A549 (cell line): ENCODE measurements at regions not wholly inside any gene's neighbourhood (a gene's known extent, or its start where the extent isn't known, plus 50 kb on each side); places are given as distances from the start of the nearest gene placed in this dataset.

Experiments used
- ATAC-seq, 2 experiments: fragments of 200-7000 bp in 1 of 2; fragments of >200 bp in 1 of 2; cut with Nextera tagmentation in 1 of 2; cut with Tn5 transposase in 1 of 2; 3 replicates each; pipeline versions ENCODE4 v1.8.0 to v1.9.1; 2018 to 2020; ENCODE audit warnings: mild to moderate bottlenecking in 1 of 2, moderate library complexity in 1 of 2
- CTCF ChIA-PET: fragments of 300-600 bp; sonication (Branson Sonifier 250); formaldehyde crosslinking; extraction: SDS; loops from one replicate; lab custom pipeline; 2021; ENCODE audit warnings: antibody characterized with exemption, inconsistent platforms; lab: Yijun Ruan, JAX
- POLR2A ChIA-PET: fragments of 350-600 bp; formaldehyde crosslinking; extraction: SDS; loops from one replicate; lab custom pipeline; 2021; ENCODE audit warnings: antibody characterized with exemption, inconsistent platforms; lab: Yijun Ruan, JAX
- DNase-seq, 2 experiments: peaks; one replicate each; pipeline versions ENCODE4 v3.0.0 to v3.0.0-alpha.2; 2011 to 2016; ENCODE audit warnings: low read depth in 1 of 2, low spot score in 1 of 2
- FAIRE-seq: peaks from 2 replicates; lab custom pipeline; 2011; peaks lifted over from hg19 to GRCh38; lab: Jason Lieb, UNC
- H3K27ac ChIP-seq, 2 experiments: fragments of >200 bp; sonication (Bioruptor Twin); formaldehyde crosslinking; 3 replicates each; pipeline ENCODE4 v1.5.1; 2016 to 2017
- H3K4me1 ChIP-seq: fragments of >200 bp; sonication (Bioruptor Twin); formaldehyde crosslinking; 3 replicates; pipeline ENCODE4 v1.6.1; 2016
- H3K4me2 ChIP-seq: fragments of >200 bp; sonication (Bioruptor Twin); formaldehyde crosslinking; 3 replicates; pipeline ENCODE4 v1.6.1; 2016
- H3K4me3 ChIP-seq: fragments of >200 bp; sonication (Bioruptor Twin); formaldehyde crosslinking; 3 replicates; pipeline ENCODE4 v1.5.1; 2016
- H3K9me3 ChIP-seq: fragments of >200 bp; sonication (Bioruptor Twin); formaldehyde crosslinking; 3 replicates; pipeline ENCODE4 v1.6.1; 2016
- BHLHE40 ChIP-seq: IDR thresholded peaks from 2 replicates; pipeline ENCODE4 v1.6.1; 2012; ENCODE audit warnings: low read depth, low read length, inconsistent platforms
- CHD4 ChIP-seq: fragments of 200-600 bp; sonication (generic); IDR thresholded peaks from 2 replicates; pipeline ENCODE4 v1.6.1; 2016; ENCODE audit warnings: antibody characterized with exemption, mild to moderate bottlenecking, borderline replicate concordance
- EHMT2 ChIP-seq: fragments of 200-600 bp; sonication (generic); IDR thresholded peaks from 2 replicates; pipeline ENCODE4 v1.6.1; 2016; ENCODE audit warnings: antibody characterized with exemption, low read depth, mild to moderate bottlenecking, moderate library complexity
- EP300 ChIP-seq, 2 experiments: fragments of >200 bp; sonication (Bioruptor Twin); formaldehyde crosslinking; IDR thresholded peaks; 2 replicates in 1 of 2; 3 replicates in 1 of 2; pipeline ENCODE4 v1.6.1; 2016 to 2017
- FOSB ChIP-seq: fragments of 250-450 bp; sonication (Bioruptor Pico); IDR thresholded peaks from 2 replicates; pipeline ENCODE4 v1.5.0; 2020; ENCODE audit warnings: mild to moderate bottlenecking, moderate library complexity
- FOSL2 ChIP-seq, 2 experiments: fragments of 450-650 bp in 1 of 2; fragments of >200 bp in 1 of 2; sonication (Bioruptor Twin) in 1 of 2; formaldehyde crosslinking; IDR thresholded peaks; 2 replicates each; pipeline versions ENCODE4 v1.5.0 to v1.6.1; 2016 to 2020; ENCODE audit warnings: mild to moderate bottlenecking in 1 of 2, moderate library complexity in 1 of 2
- GATA3 ChIP-seq: IDR thresholded peaks from 2 replicates; pipeline ENCODE4 v1.6.1; 2012; ENCODE audit warnings: borderline replicate concordance
- HEYL ChIP-seq: fragments of 250-450 bp; sonication (Bioruptor Pico); IDR thresholded peaks from 2 replicates; pipeline ENCODE4 v1.8.0; 2021; ENCODE audit warnings: mild to moderate bottlenecking, moderate library complexity
- HOXA7 ChIP-seq: fragments of 250-450 bp; sonication (Bioruptor Pico); IDR thresholded peaks from 2 replicates; pipeline ENCODE4 v1.5.0; 2020; ENCODE audit warnings: mild to moderate bottlenecking, moderate library complexity
- HOXB5 ChIP-seq: fragments of 250-450 bp; sonication (Bioruptor Pico); IDR thresholded peaks from 2 replicates; pipeline ENCODE4 v1.5.0; 2020; ENCODE audit warnings: mild to moderate bottlenecking, moderate library complexity
- JUNB ChIP-seq: fragments of >200 bp; sonication (Bioruptor Twin); formaldehyde crosslinking; IDR thresholded peaks from 2 replicates; pipeline ENCODE4 v1.6.1; 2016
- KDM1A ChIP-seq: fragments of 200-600 bp; sonication (generic); IDR thresholded peaks from 2 replicates; pipeline ENCODE4 v1.6.1; 2016; ENCODE audit warnings: low read depth, mild to moderate bottlenecking
- KDM5A ChIP-seq: fragments of 200-600 bp; sonication (generic); IDR thresholded peaks from 2 replicates; pipeline ENCODE4 v1.6.1; 2016; ENCODE audit warnings: antibody characterized with exemption, mild to moderate bottlenecking
- MAFK ChIP-seq: fragments of 450-650 bp; IDR thresholded peaks from 2 replicates; pipeline ENCODE4 v1.6.1; 2014; ENCODE audit not compliant: partially characterized antibody
- MYC ChIP-seq: IDR thresholded peaks from 2 replicates; pipeline ENCODE4 v1.6.1; 2012; ENCODE audit warnings: mild to moderate bottlenecking, inconsistent platforms, low read length, improper control_type of control experiment, borderline replicate concordance
- PHF8 ChIP-seq: fragments of 200-600 bp; sonication (generic); IDR thresholded peaks from 2 replicates; pipeline ENCODE4 v1.6.1; 2016; ENCODE audit warnings: low read depth, mild to moderate bottlenecking, antibody characterized with exemption, moderate library complexity, borderline replicate concordance
- POLR2A ChIP-seq: IDR thresholded peaks from 2 replicates; pipeline ENCODE4 v1.6.1; 2012; ENCODE audit warnings: mild to moderate bottlenecking, low read length
- RCOR1 ChIP-seq: fragments of 150-350 bp; IDR thresholded peaks from 2 replicates; pipeline ENCODE4 v1.6.1; 2014; ENCODE audit warnings: antibody characterized with exemption, low read length, low read depth
- RFX5 ChIP-seq: fragments of 450-650 bp; IDR thresholded peaks from 2 replicates; pipeline ENCODE4 v1.7.1; 2014; ENCODE audit warnings: antibody characterized with exemption, mild to moderate bottlenecking, moderate library complexity
- SREBF2 ChIP-seq: fragments of 450-650 bp; IDR thresholded peaks from 2 replicates; pipeline ENCODE4 v1.6.1; 2014; ENCODE audit warnings: mild to moderate bottlenecking, moderate library complexity
- TFCP2L1 ChIP-seq: fragments of 250-450 bp; sonication (Bioruptor Pico); IDR thresholded peaks from 2 replicates; pipeline ENCODE4 v1.5.0; 2021; ENCODE audit warnings: mild to moderate bottlenecking
- TP53 ChIP-seq: fragments of 250-450 bp; sonication (Bioruptor Pico); IDR thresholded peaks from 2 replicates; pipeline ENCODE4 v1.5.0; 2021; ENCODE audit warnings: mild to moderate bottlenecking, moderate library complexity
- ZC3H11A ChIP-seq: fragments of 450-650 bp; IDR thresholded peaks from 2 replicates; pipeline ENCODE4 v1.6.1; 2014; ENCODE audit warnings: antibody characterized with exemption, mild to moderate bottlenecking
- ZFP36 ChIP-seq: fragments of 450-650 bp; IDR thresholded peaks from 2 replicates; pipeline ENCODE4 v1.6.1; 2014; ENCODE audit warnings: borderline replicate concordance; ENCODE audit not compliant: partially characterized antibody
- ZNF302 ChIP-seq: fragments of 250-450 bp; sonication (Bioruptor Pico); IDR thresholded peaks from 2 replicates; pipeline ENCODE4 v1.9.0; 2021; ENCODE audit warnings: inconsistent platforms, mild to moderate bottlenecking, moderate library complexity
- WGBS: methylation state at CpG from one replicate; pipeline ENCODE4 v1.1.6; 2017; ENCODE audit errors: missing lambda C conversion rate; 5-methylcytosine and 5-hydroxymethylcytosine counted together
- TF ChIP-seq, protein P1 (sequence below): fragments of 450-650 bp; IDR thresholded peaks from 2 replicates; pipeline ENCODE4 v1.6.1; 2014; ENCODE audit warnings: antibody characterized with exemption

DNA sequence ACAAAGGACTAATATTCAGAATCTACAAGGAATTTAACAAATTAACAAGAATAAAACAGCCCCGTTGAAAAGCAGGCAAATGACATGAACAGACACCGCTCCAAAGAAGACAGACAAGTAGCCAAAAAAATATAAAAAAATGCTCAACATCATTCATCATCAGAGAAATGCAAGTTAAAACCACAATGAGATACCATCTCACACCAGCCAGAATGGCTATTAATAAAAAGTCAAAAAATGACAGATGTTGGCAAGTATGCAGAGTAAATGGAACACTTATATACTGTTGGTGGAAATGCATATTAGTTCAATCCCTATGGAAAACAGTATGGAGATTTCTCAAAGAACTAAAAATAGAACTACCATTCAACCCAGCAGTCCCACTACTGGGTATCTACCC lies 302.7 kb upstream of the RGMB start:
- Histone ChIP-seq H3K4me2 (no peak overlapping the region), H3K4me3 (no peak overlapping the region), H3K4me1 (no peaks in the 10 kb centered on the region; the same call in 2 of the 3 replicates), H3K27ac (no peak overlapping the region), H3K9me3 (no peaks in the 10 kb centered on the region)
- ATAC-seq (no peak), FAIRE-seq (no peak), DNase-seq (no peak)
- ChIA-PET POLR2A (no interaction called here), CTCF (no interaction called here)
- TF ChIP-seq SREBF2 (no peak), FOSB (no peak), GATA3 (no peak), HEYL (CRISPR knock-in tag) (no peak), TP53 (CRISPR knock-in tag) (no peak), HOXA7 (CRISPR knock-in tag) (no peak), KDM1A (no peak), BHLHE40 (no peak), ZFP36 (no peak), POLR2A (no peak), EHMT2 (no peak), KDM5A (no peak), ZC3H11A (no peak), RCOR1 (no peak), FOSL2 (IDR thresholded peaks at IDR 0.05) (no peak), FOSL2 (CRISPR knock-in tag; IDR thresholded peaks at IDR 0.05) (no peak)
- TF ChIP-seq, protein P1, sequence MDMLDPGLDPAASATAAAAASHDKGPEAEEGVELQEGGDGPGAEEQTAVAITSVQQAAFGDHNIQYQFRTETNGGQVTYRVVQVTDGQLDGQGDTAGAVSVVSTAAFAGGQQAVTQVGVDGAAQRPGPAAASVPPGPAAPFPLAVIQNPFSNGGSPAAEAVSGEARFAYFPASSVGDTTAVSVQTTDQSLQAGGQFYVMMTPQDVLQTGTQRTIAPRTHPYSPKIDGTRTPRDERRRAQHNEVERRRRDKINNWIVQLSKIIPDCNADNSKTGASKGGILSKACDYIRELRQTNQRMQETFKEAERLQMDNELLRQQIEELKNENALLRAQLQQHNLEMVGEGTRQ = no peak
- WGBS = 68% methylated on average over 2 of the region's 2 CpGs

DNA sequence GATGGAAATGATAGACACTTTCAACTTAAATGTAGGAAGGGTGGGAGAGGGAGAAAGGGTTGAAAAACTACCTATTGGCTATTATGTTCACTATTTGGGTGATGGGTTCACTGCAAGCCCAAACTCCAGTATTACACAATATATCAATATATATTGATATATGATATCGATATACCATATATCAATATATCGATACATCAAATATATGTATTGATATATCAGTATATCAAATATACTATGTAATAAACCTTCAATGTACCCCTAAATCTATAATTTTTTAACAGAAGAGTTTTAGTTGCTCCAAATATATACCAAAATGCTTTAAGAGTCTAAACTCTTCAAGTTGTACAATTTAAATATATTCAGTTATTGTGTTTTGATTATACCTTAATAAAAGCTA lies 302.0 kb upstream of the RGMB start:
- CTCF ChIA-PET = no interaction called here
- 65% methylated on average over 2 of the region's 2 CpGs for WGBS
- POLR2A ChIA-PET = no interaction called here

DNA sequence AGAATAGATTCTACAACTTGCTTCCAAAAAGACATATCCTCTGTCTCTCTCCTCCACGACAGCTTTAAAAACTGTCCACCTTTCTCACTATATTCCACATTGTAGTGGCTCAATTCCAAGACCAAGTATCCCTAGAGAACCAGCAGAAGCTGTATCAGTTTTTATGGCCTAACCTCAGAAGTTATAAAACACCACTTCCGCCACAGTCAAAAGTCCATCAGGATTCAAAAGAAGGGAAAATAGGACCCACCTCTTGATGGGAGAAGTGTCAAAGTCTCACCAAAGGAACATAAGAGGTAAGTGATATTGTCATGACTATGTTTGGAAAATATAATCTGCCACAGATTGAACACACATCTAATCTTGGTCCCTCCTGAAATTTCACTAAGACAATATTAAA lies 299.2 kb upstream of the RGMB start:
- H3K4me1 ChIP-seq = no peaks in the 10 kb centered on the region
- H3K9me3 ChIP-seq = no peaks in the 10 kb centered on the region
- DNase-seq = no peak
- H3K4me2 ChIP-seq = no peak overlapping the region
- 52% methylated on average over 2 of the region's 2 CpGs for WGBS
- H3K4me3 ChIP-seq = no peak overlapping the region
- ATAC-seq = no peak
- FAIRE-seq = no peak
- CTCF ChIA-PET = interaction anchor here (0.7 kb wide), 1 partner anchor 322 kb away, joined by 3 read pairs; no protein-coding TSS in a partner anchor
- TF ChIP-seq SREBF2 (no peak), HOXB5 (CRISPR knock-in tag) (no peak)
- POLR2A ChIA-PET = no interaction called here
- no peak overlapping the region for H3K27ac ChIP-seq

More for the DNA sequence above, 302.0 kb upstream of the RGMB start:
- no peak overlapping the region for H3K4me2 ChIP-seq
- TF ChIP-seq RFX5 = no peak
- TF ChIP-seq GATA3 = no peak
- no peak for TF ChIP-seq JUNB
- no peak for TF ChIP-seq CHD4
- no peak for TF ChIP-seq KDM5A
- TF ChIP-seq MAFK = no peak
- TF ChIP-seq EP300 (IDR thresholded peaks at IDR 0.05) = no peak
- no peak for TF ChIP-seq MYC
- no peak for TF ChIP-seq TFCP2L1 (CRISPR knock-in tag)
- no peak for TF ChIP-seq BHLHE40
- no peak for TF ChIP-seq HEYL (CRISPR knock-in tag)
- no peak for TF ChIP-seq ZNF302
- TF ChIP-seq PHF8 = no peak
- no peak for TF ChIP-seq POLR2A
- H3K27ac ChIP-seq = no peak overlapping the region
- DNase-seq = no peak
- H3K9me3 ChIP-seq = no peaks in the 10 kb centered on the region
- no peaks in the 10 kb centered on the region; the same call in 2 of the 3 replicates for H3K4me1 ChIP-seq
- ATAC-seq = no peak
- no peak overlapping the region for H3K4me3 ChIP-seq
- FAIRE-seq = no peak
